ENCODE measurements at regions not wholly inside any gene's neighbourhood (a gene's known extent, or its start where the extent isn't known, plus 50 kb on each side); places are given as distances from the start of the nearest gene placed in this dataset.
A peak's percentile ranks its signal among the peaks of the same experiment; 100 is the strongest.
"Not testable (repeated sequence)": the region's sequence is repeated elsewhere in the genome, so short reads cannot be mapped to it uniquely, and the experiment has no call there.

GRCh38 chr2:236828820-236829219 lies 256.9 kb upstream of the COPS8 start:
- Histone ChIP-seq H3K4me3 (no peak overlapping the region), H3K27ac (no peak overlapping the region)

DNA sequence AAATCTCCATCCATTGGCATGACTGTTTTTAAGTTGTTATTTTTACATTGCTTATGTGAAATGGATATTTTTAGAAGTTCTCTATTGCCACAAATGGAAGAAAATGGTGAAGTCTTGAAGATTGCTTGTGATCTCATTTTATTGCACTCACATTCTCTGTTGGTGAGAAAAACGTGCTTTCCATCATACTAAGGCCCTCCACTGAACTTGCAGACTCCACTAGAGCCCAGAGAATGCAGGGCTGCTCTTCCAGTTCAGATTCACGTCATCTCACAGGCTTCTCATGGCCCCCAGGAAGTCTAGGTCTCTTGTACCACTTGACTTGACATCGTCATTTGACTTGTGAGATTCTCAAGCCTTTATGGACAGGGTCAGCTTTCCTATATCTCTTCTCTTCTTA lies 254.8 kb upstream of the COPS8 start:
- peak overlapping the region in 2 of 21 experiments; percentile 28 to 33 for H3K27ac ChIP-seq
- no peak overlapping the region for H3K4me3 ChIP-seq

DNA sequence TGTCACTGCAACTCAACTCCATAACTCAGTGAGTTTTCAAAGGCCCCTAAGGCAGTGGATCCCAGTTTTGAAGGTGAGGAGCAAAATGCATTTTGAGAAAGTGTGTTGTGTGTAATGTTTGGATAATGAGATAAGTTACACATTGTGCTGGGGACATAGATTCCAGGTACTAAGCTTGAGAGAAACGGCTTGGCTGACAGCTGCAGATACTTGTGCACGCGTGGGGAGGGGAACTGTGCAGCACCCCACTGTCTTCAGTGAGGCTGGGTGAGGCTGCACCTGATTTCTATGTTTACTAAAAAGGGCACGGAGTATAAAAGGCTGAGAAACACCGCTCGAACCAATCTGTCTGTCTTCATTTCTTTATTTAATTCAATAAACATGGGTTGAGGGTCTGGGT lies 254.0 kb upstream of the COPS8 start:
- H3K27ac ChIP-seq = peak overlapping the region in 1 of 21 experiments; percentile 28
- no peak overlapping the region for H3K4me3 ChIP-seq

- Histone ChIP-seq H3K27ac (no peak overlapping the region), H3K4me3 (no peak overlapping the region)
Measured at GRCh38 chr2:236833501-236834073, 252.1 kb upstream of the COPS8 start.

DNA sequence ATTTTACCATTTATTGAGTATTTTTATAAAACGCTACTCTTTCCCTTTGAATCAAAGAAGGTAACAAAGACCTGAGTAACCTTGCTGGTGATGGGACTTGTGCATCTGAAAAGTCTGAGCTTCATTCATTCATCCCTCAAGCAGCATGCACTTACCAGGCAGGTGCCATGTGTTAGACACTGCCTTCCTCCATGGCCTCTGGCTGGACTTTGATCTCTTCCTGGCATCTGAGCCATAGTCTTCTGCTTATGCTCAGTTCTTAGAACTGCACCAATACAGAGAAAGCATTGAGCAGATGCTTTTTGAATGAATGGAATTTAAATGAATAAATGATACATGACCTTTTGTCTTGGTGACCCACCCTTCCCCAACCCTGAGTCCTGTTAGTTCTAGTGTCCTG lies 251.4 kb upstream of the COPS8 start:
- no peak overlapping the region for H3K27ac ChIP-seq
- no peak overlapping the region for H3K4me3 ChIP-seq

GRCh38 chr2:236835307-236836024 lies 250.2 kb upstream of the COPS8 start:
- H3K27ac ChIP-seq = no peak overlapping the region
- H3K4me3 ChIP-seq = no peak overlapping the region

DNA sequence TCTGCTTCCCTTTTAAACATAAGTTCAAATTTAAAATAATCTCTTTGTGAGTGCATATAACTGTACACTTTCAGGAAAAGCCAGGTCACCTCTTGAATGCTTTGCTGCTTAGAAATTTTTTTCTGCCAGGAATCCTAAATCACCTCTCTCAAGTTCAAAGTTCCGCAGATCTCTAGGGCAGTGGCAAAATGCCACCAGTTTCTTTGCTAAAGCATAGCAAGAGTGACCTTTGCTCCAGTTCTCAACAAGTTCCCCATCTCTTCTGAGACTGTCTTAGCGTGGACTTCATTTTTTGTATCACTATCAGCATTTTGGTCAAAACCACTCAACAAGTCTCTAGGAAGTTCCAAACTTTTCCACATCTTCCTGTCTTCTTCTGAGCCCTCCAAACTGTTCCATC lies 249.7 kb upstream of the COPS8 start:
- H3K27ac ChIP-seq, H3K4me3 ChIP-seq: not testable (repeated sequence)

- H3K27ac ChIP-seq = peak overlapping the region in 6 of 21 experiments; percentile 13 to 54 (median 24)
Measured at GRCh38 chr2:236840215-236840614, 245.5 kb upstream of the COPS8 start.

GRCh38 chr2:236840857-236841256 lies 244.8 kb upstream of the COPS8 start:
- peak overlapping the region in 5 of 21 experiments; percentile 19 to 54 (median 26) for H3K27ac ChIP-seq
- H3K4me3 ChIP-seq = no peak overlapping the region

More at GRCh38 chr2:236840215-236840614, 245.5 kb upstream of the COPS8 start:
- H3K4me3 ChIP-seq = no peak overlapping the region

DNA sequence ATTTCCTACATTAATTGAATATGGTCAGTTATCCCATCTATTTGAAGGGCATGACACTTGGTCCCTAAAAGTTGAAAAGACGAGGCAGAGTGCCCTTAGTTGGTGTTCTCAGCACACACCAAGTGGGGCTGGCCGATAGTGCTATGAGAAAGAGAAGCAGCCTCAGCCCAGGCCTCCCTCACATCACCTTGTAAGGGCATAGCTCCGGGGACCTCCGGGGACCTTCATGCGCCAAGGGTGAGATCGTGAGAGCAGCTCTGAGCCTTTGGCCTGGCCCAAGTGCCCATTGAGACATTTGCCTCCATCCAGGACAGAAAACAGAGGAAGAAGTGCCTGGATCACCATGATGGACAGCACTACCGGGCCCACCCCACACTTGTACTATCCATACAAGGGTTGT lies 244.3 kb upstream of the COPS8 start:
- Histone ChIP-seq H3K27ac (peak overlapping the region in 3 of 21 experiments; percentile 21 to 41 (median 35)), H3K4me3 (no peak overlapping the region)

GRCh38 chr2:236843161-236843968 lies 242.3 kb upstream of the COPS8 start:
- H3K4me3 ChIP-seq = no peak overlapping the region
- H3K27ac ChIP-seq = no peak overlapping the region

DNA sequence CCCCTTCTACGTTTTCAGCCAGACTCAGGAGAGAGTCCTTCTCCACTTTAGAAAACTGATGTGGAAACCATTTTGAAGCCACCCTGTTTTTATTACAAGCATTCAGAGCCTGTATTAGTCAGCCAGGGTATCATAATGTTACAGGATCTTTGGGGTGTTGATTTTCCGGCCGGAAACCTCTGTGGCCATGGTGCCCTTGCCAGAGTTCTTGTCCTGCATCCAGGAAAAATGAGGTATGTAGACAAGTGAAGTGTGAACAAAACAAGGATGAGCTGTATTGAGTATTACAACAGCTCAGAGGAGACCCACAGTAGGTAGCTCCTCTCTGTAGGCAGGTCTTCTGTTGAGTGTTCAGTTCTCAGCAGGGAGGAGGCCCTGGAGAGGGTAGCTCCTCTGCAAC lies 241.0 kb upstream of the COPS8 start:
- no peak overlapping the region for H3K4me3 ChIP-seq
- H3K27ac ChIP-seq = no peak overlapping the region

- no peak overlapping the region for H3K4me3 ChIP-seq
- H3K27ac ChIP-seq = no peak overlapping the region
Measured at GRCh38 chr2:236847023-236847422, 238.7 kb upstream of the COPS8 start.

- Histone ChIP-seq H3K27ac (no peak overlapping the region), H3K4me3 (no peak overlapping the region)
Measured at GRCh38 chr2:236847538-236848263, 238.0 kb upstream of the COPS8 start.

DNA sequence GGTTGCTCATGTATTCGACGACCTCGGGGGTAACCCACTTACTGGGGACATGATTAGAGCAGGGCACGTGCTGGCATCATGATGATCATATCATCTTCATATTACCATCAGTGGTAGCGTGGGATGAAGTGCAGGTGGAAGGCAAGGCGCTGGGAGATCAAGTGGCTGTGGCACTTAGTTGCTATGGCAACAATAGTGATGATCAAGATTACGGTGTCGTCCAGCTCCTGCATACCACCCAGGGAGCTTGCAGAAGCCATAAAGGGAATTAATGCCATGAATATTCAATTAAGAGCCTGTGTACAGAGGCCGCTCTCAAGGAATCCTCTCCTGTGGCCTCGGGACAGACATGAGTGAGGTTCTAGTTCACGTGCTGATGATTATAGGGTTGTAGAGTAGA lies 237.2 kb upstream of the COPS8 start:
- H3K4me3 ChIP-seq = no peak overlapping the region
- H3K27ac ChIP-seq = no peak overlapping the region

DNA sequence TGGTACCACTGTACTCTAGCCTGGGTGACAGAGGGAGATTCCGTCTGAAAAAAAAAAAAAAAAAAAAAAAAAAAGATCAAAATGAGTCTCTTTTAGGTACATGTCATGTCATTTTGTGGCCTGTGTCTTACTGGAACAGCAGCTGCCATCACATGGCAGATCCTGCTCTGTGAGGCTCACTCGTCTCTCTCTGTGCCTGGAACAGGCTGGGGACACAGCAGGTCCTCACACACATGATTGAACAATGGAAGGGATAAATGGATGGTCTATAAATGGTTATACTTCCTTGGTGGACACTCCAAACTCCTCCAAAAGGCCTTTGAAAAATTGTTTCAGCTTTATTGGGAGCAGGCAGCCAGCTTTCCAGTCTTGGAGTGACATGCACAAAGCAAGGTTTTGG lies 236.2 kb upstream of the COPS8 start:
- H3K27ac ChIP-seq = no peak overlapping the region
- H3K4me3 ChIP-seq = no peak overlapping the region

DNA sequence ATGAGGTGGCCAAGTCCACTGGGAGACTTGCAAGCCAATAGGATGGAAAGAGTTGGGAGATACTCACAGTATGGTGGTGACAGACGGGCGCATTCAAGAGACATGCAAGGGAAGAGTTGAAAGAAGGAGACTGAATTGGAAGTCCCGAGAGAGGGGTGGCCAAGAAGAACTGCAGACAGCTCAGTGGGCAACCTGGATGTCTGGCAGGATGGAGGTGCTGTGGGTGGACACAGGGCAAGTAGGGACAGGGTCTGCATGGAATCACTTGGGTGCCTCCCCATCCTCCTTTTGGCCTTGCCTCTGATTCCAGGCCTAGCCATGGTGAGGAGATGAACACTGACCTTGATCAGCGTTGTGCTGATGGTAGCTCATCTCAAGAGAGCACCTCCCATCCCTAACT lies 235.7 kb upstream of the COPS8 start:
- no peak overlapping the region for H3K27ac ChIP-seq
- H3K4me3 ChIP-seq = no peak overlapping the region

DNA sequence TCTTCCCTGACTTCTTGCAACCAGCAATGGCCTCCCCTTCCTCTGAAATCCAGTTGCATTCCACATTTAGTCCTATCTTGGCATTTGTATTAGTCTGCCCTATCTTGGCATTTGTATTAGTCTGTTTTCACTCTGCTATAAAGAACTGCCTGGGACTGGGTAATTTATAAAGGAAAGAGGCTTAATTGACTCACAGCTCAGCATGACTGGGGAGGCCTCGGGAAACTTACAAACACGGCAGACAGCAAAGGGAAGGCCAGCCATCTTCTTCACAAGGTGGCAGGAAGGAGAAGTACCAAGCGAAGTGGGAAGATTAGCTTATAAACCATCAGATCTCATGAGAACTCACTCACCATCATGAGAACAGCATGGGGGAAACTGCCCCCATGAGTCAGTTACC lies 234.5 kb upstream of the COPS8 start:
- Histone ChIP-seq H3K4me3 (no peak overlapping the region), H3K27ac (no peak overlapping the region)

- Histone ChIP-seq H3K27ac (no peak overlapping the region), H3K4me3 (no peak overlapping the region)
Measured at GRCh38 chr2:236852100-236852976, 233.4 kb upstream of the COPS8 start.

Measured in skin epidermis (tissue), 12 donors.